ENCODE measurements at regions not wholly inside any gene's neighbourhood (a gene's known extent, or its start where the extent isn't known, plus 50 kb on each side); places are given as distances from the start of the nearest gene placed in this dataset.

GRCh38 chr2:45137966-45138695, 128.9 kb upstream of the SIX2 start:
- TF ChIP-seq CTCF (IDR thresholded peaks at IDR 0.05; ENCODE audit: insufficient read depth, low read length), result no peak
- no peak for DNase-seq (ENCODE audit: low read depth)
- H3K4me3 ChIP-seq (ENCODE audit: low read depth, low read length), result no peak overlapping the region

GRCh38 chr2:45134726-45135125, 125.5 kb upstream of the SIX2 start:
- TF ChIP-seq CTCF (IDR thresholded peaks at IDR 0.05; ENCODE audit: insufficient read depth, low read length), result no peak
- no peak overlapping the region for H3K4me3 ChIP-seq (ENCODE audit: low read depth, low read length)
- DNase-seq (ENCODE audit: low read depth), result peak; percentile 65

- no peak overlapping the region for H3K4me3 ChIP-seq (ENCODE audit: low read depth, low read length)
- TF ChIP-seq CTCF (IDR thresholded peaks at IDR 0.05; ENCODE audit: insufficient read depth, low read length), result no peak
- DNase-seq (ENCODE audit: low read depth), result no peak
Observed at GRCh38 chr2:45134014-45134413, 124.8 kb upstream of the SIX2 start.

GRCh38 chr2:45132551-45132950, 123.3 kb upstream of the SIX2 start:
- DNase-seq (ENCODE audit: low read depth), result no peak
- no peak overlapping the region for H3K4me3 ChIP-seq (ENCODE audit: low read depth, low read length)
- no peak for TF ChIP-seq CTCF (IDR thresholded peaks at IDR 0.05; ENCODE audit: insufficient read depth, low read length)

- no peak overlapping the region for H3K4me3 ChIP-seq (ENCODE audit: low read depth, low read length)
- no peak for TF ChIP-seq CTCF (IDR thresholded peaks at IDR 0.05; ENCODE audit: insufficient read depth, low read length)
- no peak for DNase-seq (ENCODE audit: low read depth)
Observed at GRCh38 chr2:45131587-45131986, 122.3 kb upstream of the SIX2 start.

GRCh38 chr2:45130736-45131135, 121.5 kb upstream of the SIX2 start:
- TF ChIP-seq CTCF (IDR thresholded peaks at IDR 0.05; ENCODE audit: insufficient read depth, low read length), result no peak
- DNase-seq (ENCODE audit: low read depth), result no peak
- no peak overlapping the region for H3K4me3 ChIP-seq (ENCODE audit: low read depth, low read length)

- TF ChIP-seq CTCF (IDR thresholded peaks at IDR 0.05; ENCODE audit: insufficient read depth, low read length), result peak; percentile 4
- peak; percentile 99 for DNase-seq (ENCODE audit: low read depth)
- no peak overlapping the region for H3K4me3 ChIP-seq (ENCODE audit: low read depth, low read length)
Observed at GRCh38 chr2:45128580-45128997, 119.3 kb upstream of the SIX2 start.
